A549 (cell line): ENCODE measurements at regions not wholly inside any gene's neighbourhood (a gene's known extent, or its start where the extent isn't known, plus 50 kb on each side); places are given as distances from the start of the nearest gene placed in this dataset.

Experiments used
- ATAC-seq, 2 experiments: fragments of 200-7000 bp in 1 of 2; fragments of >200 bp in 1 of 2; cut with Nextera tagmentation in 1 of 2; cut with Tn5 transposase in 1 of 2; 3 replicates each; pipeline versions ENCODE4 v1.8.0 to v1.9.1; 2018 to 2020; ENCODE audit warnings: mild to moderate bottlenecking in 1 of 2, moderate library complexity in 1 of 2
- CTCF ChIA-PET: fragments of 300-600 bp; sonication (Branson Sonifier 250); formaldehyde crosslinking; extraction: SDS; loops from one replicate; lab custom pipeline; 2021; ENCODE audit warnings: antibody characterized with exemption, inconsistent platforms; lab: Yijun Ruan, JAX
- POLR2A ChIA-PET: fragments of 350-600 bp; formaldehyde crosslinking; extraction: SDS; loops from one replicate; lab custom pipeline; 2021; ENCODE audit warnings: antibody characterized with exemption, inconsistent platforms; lab: Yijun Ruan, JAX
- DNase-seq, 2 experiments: peaks; one replicate each; pipeline versions ENCODE4 v3.0.0 to v3.0.0-alpha.2; 2011 to 2016; ENCODE audit warnings: low read depth in 1 of 2, low spot score in 1 of 2
- FAIRE-seq: peaks from 2 replicates; lab custom pipeline; 2011; peaks lifted over from hg19 to GRCh38; lab: Jason Lieb, UNC
- H3K27ac ChIP-seq, 2 experiments: fragments of >200 bp; sonication (Bioruptor Twin); formaldehyde crosslinking; 3 replicates each; pipeline ENCODE4 v1.5.1; 2016 to 2017
- H3K4me1 ChIP-seq: fragments of >200 bp; sonication (Bioruptor Twin); formaldehyde crosslinking; 3 replicates; pipeline ENCODE4 v1.6.1; 2016
- H3K4me2 ChIP-seq: fragments of >200 bp; sonication (Bioruptor Twin); formaldehyde crosslinking; 3 replicates; pipeline ENCODE4 v1.6.1; 2016
- H3K4me3 ChIP-seq: fragments of >200 bp; sonication (Bioruptor Twin); formaldehyde crosslinking; 3 replicates; pipeline ENCODE4 v1.5.1; 2016
- H3K9me3 ChIP-seq: fragments of >200 bp; sonication (Bioruptor Twin); formaldehyde crosslinking; 3 replicates; pipeline ENCODE4 v1.6.1; 2016
- CHD2 ChIP-seq: fragments of 150-350 bp; IDR thresholded peaks from 2 replicates; pipeline ENCODE4 v1.6.1; 2014; ENCODE audit warnings: low read length; ENCODE audit not compliant: partially characterized antibody
- CHD4 ChIP-seq: fragments of 200-600 bp; sonication (generic); IDR thresholded peaks from 2 replicates; pipeline ENCODE4 v1.6.1; 2016; ENCODE audit warnings: antibody characterized with exemption, mild to moderate bottlenecking, borderline replicate concordance
- EHF ChIP-seq: fragments of 250-450 bp; sonication (Bioruptor Pico); IDR thresholded peaks from 2 replicates; pipeline ENCODE4 v1.5.0; 2020; ENCODE audit warnings: mild to moderate bottlenecking
- ESRRA ChIP-seq: fragments of 150-350 bp; IDR thresholded peaks from 2 replicates; pipeline ENCODE4 v1.6.1; 2014; ENCODE audit warnings: mild to moderate bottlenecking, low read length, borderline replicate concordance
- HOXB13 ChIP-seq: fragments of 250-450 bp; sonication (Bioruptor Pico); IDR thresholded peaks from 2 replicates; pipeline ENCODE4 v1.5.0; 2020; ENCODE audit warnings: low read depth, mild to moderate bottlenecking, moderate library complexity
- JUNB ChIP-seq: fragments of >200 bp; sonication (Bioruptor Twin); formaldehyde crosslinking; IDR thresholded peaks from 2 replicates; pipeline ENCODE4 v1.6.1; 2016
- KDM1A ChIP-seq: fragments of 200-600 bp; sonication (generic); IDR thresholded peaks from 2 replicates; pipeline ENCODE4 v1.6.1; 2016; ENCODE audit warnings: low read depth, mild to moderate bottlenecking
- NPAS2 ChIP-seq: fragments of 250-450 bp; sonication (Bioruptor Pico); IDR thresholded peaks from 2 replicates; pipeline ENCODE4 v1.8.0; 2022; ENCODE audit warnings: mild to moderate bottlenecking, moderate library complexity, borderline replicate concordance
- PHF8 ChIP-seq: fragments of 200-600 bp; sonication (generic); IDR thresholded peaks from 2 replicates; pipeline ENCODE4 v1.6.1; 2016; ENCODE audit warnings: low read depth, mild to moderate bottlenecking, antibody characterized with exemption, moderate library complexity, borderline replicate concordance
- RFX5 ChIP-seq: fragments of 450-650 bp; IDR thresholded peaks from 2 replicates; pipeline ENCODE4 v1.7.1; 2014; ENCODE audit warnings: antibody characterized with exemption, mild to moderate bottlenecking, moderate library complexity
- SMC3 ChIP-seq: fragments of >200 bp; sonication (Bioruptor Twin); formaldehyde crosslinking; IDR thresholded peaks from 3 replicates; pipeline ENCODE4 v1.6.1; 2018; ENCODE audit warnings: inconsistent platforms
- SREBF2 ChIP-seq: fragments of 450-650 bp; IDR thresholded peaks from 2 replicates; pipeline ENCODE4 v1.6.1; 2014; ENCODE audit warnings: mild to moderate bottlenecking, moderate library complexity
- TP53 ChIP-seq: fragments of 250-450 bp; sonication (Bioruptor Pico); IDR thresholded peaks from 2 replicates; pipeline ENCODE4 v1.5.0; 2021; ENCODE audit warnings: mild to moderate bottlenecking, moderate library complexity
- WGBS: methylation state at CpG from one replicate; pipeline ENCODE4 v1.1.6; 2017; ENCODE audit errors: missing lambda C conversion rate; 5-methylcytosine and 5-hydroxymethylcytosine counted together
- TF ChIP-seq, protein P1 (sequence below): fragments of 250-450 bp; sonication (Bioruptor Pico); IDR thresholded peaks from 2 replicates; pipeline ENCODE4 v1.5.0; 2021; ENCODE audit warnings: mild to moderate bottlenecking, moderate library complexity, borderline replicate concordance
- TF ChIP-seq, protein P2 (sequence below): fragments of >200 bp; sonication (Bioruptor Twin); formaldehyde crosslinking; IDR thresholded peaks from 3 replicates; pipeline ENCODE4 v1.6.1; 2016
- TF ChIP-seq, protein P3 (sequence below): fragments of >200 bp; sonication (Bioruptor Twin); formaldehyde crosslinking; IDR thresholded peaks from 3 replicates; pipeline ENCODE4 v1.5.1; 2016
- TF ChIP-seq, protein P4 (sequence below): IDR thresholded peaks from 2 replicates; pipeline ENCODE4 v1.6.1; 2012
- TF ChIP-seq, protein P5 (sequence below): IDR thresholded peaks from 2 replicates; pipeline ENCODE4 v1.6.1; 2012; ENCODE audit warnings: low read depth, borderline replicate concordance

DNA sequence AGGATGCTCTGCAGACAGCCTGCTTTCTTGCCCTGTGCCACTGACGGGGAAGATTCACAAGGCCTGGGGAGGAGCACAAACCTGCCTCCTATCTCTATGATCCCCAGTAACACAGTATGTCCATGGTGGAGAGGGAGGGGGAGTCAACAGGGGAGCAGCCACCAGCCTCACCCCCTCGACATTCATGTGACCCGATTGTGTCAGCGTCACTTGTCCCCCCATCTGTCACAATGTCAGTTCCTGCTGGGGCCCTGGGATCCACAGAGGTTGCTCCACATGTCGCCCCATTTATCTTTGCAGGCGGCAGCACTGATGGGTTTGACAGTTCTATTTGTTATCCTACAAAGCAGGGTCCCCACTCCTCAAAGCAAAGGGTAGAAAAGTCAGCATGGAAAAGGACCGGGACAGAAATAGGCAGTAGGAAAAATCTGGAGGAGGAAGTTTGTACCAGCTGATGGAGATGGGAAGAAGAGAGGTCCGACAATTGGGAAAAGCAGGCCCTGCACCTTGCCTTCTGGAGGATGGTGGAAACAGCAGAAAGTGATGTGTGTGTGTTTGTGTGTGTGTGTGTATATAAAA lies 130.9 kb downstream of the SEC16B start (continued):
- TF ChIP-seq, protein P1, sequence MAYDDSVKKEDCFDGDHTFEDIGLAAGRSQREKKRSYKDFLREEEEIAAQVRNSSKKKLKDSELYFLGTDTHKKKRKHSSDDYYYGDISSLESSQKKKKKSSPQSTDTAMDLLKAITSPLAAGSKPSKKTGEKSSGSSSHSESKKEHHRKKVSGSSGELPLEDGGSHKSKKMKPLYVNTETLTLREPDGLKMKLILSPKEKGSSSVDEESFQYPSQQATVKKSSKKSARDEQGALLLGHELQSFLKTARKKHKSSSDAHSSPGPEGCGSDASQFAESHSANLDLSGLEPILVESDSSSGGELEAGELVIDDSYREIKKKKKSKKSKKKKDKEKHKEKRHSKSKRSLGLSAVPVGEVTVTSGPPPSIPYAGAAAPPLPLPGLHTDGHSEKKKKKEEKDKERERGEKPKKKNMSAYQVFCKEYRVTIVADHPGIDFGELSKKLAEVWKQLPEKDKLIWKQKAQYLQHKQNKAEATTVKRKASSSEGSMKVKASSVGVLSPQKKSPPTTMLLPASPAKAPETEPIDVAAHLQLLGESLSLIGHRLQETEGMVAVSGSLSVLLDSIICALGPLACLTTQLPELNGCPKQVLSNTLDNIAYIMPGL (CRISPR knock-in tag) = no peak

DNA sequence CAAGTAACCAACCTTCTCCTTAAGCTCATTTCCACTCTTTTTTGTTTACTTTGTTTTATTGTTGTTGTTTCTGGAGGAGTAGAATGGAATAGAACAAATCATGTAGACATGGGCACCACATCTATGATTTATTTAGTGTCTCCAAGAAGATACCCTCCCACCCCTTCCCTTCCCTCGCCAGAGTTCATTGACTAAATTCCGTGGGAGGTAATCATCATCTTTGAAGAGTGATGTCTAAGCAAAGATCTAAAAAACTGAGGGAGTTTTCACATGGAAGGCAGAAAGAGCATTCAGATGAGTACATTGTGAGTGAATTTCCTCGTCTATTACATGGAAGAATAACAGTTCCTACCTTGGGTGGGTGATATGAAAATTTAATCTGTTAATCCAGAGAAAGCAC lies 136.2 kb downstream of the SEC16B start:
- FAIRE-seq = no peak
- no peak overlapping the region for H3K4me3 ChIP-seq

DNA sequence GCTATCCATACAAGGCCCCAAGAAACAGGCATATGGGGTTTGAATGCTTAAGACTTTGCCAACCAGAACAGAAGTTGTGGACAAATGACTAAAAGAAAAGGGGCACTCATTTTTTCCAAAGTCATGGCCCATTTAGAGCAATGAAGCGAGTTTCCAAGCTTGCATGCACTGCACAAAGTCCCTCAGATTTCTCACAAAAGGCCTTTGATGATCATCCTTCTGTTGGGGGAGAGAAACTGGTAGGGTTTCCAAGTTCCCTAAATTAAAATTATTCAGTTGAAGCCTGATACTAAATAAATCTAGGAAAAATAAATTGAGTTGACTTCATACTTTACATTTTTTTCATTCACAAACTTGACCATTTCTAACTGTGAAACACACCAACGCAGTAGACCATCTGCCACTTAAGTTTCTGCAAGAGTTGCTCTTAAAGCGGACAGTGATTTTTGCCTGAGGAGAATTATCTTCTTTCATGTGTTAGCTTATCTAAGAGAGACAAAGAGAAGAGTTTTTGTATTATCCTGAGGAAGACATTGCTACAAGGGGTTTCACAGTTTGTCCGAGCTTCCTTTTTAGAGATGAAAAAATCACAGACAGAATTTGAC lies 139.2 kb downstream of the SEC16B start:
- no peak for FAIRE-seq
- no peaks in the 10 kb centered on the region for H3K4me1 ChIP-seq
- H3K27ac ChIP-seq = no peak overlapping the region
- no peak for DNase-seq
- H3K9me3 ChIP-seq = no peaks in the 10 kb centered on the region
- 21% methylated on average over 4 of the region's 4 CpGs for WGBS
- CTCF ChIA-PET = no interaction called here
- no peak overlapping the region for H3K4me3 ChIP-seq
- POLR2A ChIA-PET = no interaction called here
- TF ChIP-seq ESRRA = no peak
- ATAC-seq = no peak
- H3K4me2 ChIP-seq = no peak overlapping the region

More for the DNA sequence above, 136.2 kb downstream of the SEC16B start:
- H3K4me2 ChIP-seq = no peak overlapping the region
- H3K9me3 ChIP-seq = no peaks in the 10 kb centered on the region
- no peaks in the 10 kb centered on the region for H3K4me1 ChIP-seq
- WGBS = 3% methylated on average over 3 of the region's 3 CpGs
- CTCF ChIA-PET = no interaction called here
- ATAC-seq (no peak), DNase-seq (no peak)
- no peak for TF ChIP-seq TP53
- TF ChIP-seq, protein P2, sequence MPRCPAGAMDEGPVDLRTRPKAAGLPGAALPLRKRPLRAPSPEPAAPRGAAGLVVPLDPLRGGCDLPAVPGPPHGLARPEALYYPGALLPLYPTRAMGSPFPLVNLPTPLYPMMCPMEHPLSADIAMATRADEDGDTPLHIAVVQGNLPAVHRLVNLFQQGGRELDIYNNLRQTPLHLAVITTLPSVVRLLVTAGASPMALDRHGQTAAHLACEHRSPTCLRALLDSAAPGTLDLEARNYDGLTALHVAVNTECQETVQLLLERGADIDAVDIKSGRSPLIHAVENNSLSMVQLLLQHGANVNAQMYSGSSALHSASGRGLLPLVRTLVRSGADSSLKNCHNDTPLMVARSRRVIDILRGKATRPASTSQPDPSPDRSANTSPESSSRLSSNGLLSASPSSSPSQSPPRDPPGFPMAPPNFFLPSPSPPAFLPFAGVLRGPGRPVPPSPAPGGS = no peak
- no peak for TF ChIP-seq KDM1A
- TF ChIP-seq SMC3 = no peak
- no peak for TF ChIP-seq CHD2
- no peak for TF ChIP-seq RFX5
- TF ChIP-seq HOXB13 (CRISPR knock-in tag) = no peak
- TF ChIP-seq, protein P3, sequence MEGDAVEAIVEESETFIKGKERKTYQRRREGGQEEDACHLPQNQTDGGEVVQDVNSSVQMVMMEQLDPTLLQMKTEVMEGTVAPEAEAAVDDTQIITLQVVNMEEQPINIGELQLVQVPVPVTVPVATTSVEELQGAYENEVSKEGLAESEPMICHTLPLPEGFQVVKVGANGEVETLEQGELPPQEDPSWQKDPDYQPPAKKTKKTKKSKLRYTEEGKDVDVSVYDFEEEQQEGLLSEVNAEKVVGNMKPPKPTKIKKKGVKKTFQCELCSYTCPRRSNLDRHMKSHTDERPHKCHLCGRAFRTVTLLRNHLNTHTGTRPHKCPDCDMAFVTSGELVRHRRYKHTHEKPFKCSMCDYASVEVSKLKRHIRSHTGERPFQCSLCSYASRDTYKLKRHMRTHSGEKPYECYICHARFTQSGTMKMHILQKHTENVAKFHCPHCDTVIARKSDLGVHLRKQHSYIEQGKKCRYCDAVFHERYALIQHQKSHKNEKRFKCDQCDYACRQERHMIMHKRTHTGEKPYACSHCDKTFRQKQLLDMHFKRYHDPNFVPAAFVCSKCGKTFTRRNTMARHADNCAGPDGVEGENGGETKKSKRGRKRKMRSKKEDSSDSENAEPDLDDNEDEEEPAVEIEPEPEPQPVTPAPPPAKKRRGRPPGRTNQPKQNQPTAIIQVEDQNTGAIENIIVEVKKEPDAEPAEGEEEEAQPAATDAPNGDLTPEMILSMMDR = no peak
- no peak for TF ChIP-seq PHF8
- no peak for TF ChIP-seq EHF (CRISPR knock-in tag)
- TF ChIP-seq, protein P4, sequence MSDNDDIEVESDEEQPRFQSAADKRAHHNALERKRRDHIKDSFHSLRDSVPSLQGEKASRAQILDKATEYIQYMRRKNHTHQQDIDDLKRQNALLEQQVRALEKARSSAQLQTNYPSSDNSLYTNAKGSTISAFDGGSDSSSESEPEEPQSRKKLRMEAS = no peak
- TF ChIP-seq CHD4 = no peak
- no peak for TF ChIP-seq JUNB
- TF ChIP-seq, protein P5, sequence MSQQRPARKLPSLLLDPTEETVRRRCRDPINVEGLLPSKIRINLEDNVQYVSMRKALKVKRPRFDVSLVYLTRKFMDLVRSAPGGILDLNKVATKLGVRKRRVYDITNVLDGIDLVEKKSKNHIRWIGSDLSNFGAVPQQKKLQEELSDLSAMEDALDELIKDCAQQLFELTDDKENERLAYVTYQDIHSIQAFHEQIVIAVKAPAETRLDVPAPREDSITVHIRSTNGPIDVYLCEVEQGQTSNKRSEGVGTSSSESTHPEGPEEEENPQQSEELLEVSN = no peak
- TF ChIP-seq SREBF2 = no peak
- TF ChIP-seq NPAS2 (CRISPR knock-in tag) = no peak
- H3K27ac ChIP-seq = no peak overlapping the region
- POLR2A ChIA-PET = no interaction called here
